ENCODE measurements at regions not wholly inside any gene's neighbourhood (a gene's known extent, or its start where the extent isn't known, plus 50 kb on each side); places are given as distances from the start of the nearest gene placed in this dataset.
"Not testable (repeated sequence)": the region's sequence is repeated elsewhere in the genome, so short reads cannot be mapped to it uniquely, and the experiment has no call there.

GRCh38 chr7:4319280-4319679 is 362.8 kb upstream of the FOXK1 start:
- DNase-seq (ENCODE audit: low read depth) = no peak

GRCh38 chr7:4325732-4326131 is 356.4 kb upstream of the FOXK1 start:
- no peak for DNase-seq (ENCODE audit: low read depth)

GRCh38 chr7:4331711-4332110 is 350.4 kb upstream of the FOXK1 start:
- DNase-seq (ENCODE audit: low read depth) = no peak

GRCh38 chr7:4338556-4338955 is 343.5 kb upstream of the FOXK1 start:
- DNase-seq (ENCODE audit: low read depth) = no peak

GRCh38 chr7:4343272-4344247 is 338.5 kb upstream of the FOXK1 start:
- DNase-seq (ENCODE audit: low read depth) = no peak

GRCh38 chr7:4345004-4345403 is 337.1 kb upstream of the FOXK1 start:
- no peak for DNase-seq (ENCODE audit: low read depth)

- DNase-seq (ENCODE audit: low read depth) = no peak
Measured at GRCh38 chr7:4352069-4352468, 330.0 kb upstream of the FOXK1 start.

- no peak for DNase-seq (ENCODE audit: low read depth)
Measured at GRCh38 chr7:4361774-4362173, 320.3 kb upstream of the FOXK1 start.

GRCh38 chr7:4383584-4383983 is 298.5 kb upstream of the FOXK1 start:
- DNase-seq (ENCODE audit: low read depth) = no peak

- DNase-seq (ENCODE audit: low read depth) = no peak
Measured at GRCh38 chr7:4386190-4386589, 295.9 kb upstream of the FOXK1 start.

- DNase-seq (ENCODE audit: low read depth) = not testable (repeated sequence)
Measured at GRCh38 chr7:4391103-4391502, 291.0 kb upstream of the FOXK1 start.

GRCh38 chr7:4394736-4395135 is 287.4 kb upstream of the FOXK1 start:
- DNase-seq (ENCODE audit: low read depth) = no peak

- DNase-seq (ENCODE audit: low read depth) = no peak
Measured at GRCh38 chr7:4399121-4399520, 283.0 kb upstream of the FOXK1 start.

GRCh38 chr7:4399596-4399995 is 282.5 kb upstream of the FOXK1 start:
- DNase-seq (ENCODE audit: low read depth) = no peak

GRCh38 chr7:4406288-4407058 is 275.6 kb upstream of the FOXK1 start:
- DNase-seq (ENCODE audit: low read depth) = no peak

- DNase-seq (ENCODE audit: low read depth) = no peak
Measured at GRCh38 chr7:4409946-4410345, 272.1 kb upstream of the FOXK1 start.

- no peak for DNase-seq (ENCODE audit: low read depth)
Measured at GRCh38 chr7:4416396-4417056, 265.6 kb upstream of the FOXK1 start.

GRCh38 chr7:4428526-4428925 is 253.6 kb upstream of the FOXK1 start:
- DNase-seq (ENCODE audit: low read depth) = no peak

- no peak for DNase-seq (ENCODE audit: low read depth)
Measured at GRCh38 chr7:4430227-4430626, 251.9 kb upstream of the FOXK1 start.

- no peak for DNase-seq (ENCODE audit: low read depth)
Measured at GRCh38 chr7:4434306-4434705, 247.8 kb upstream of the FOXK1 start.

- no peak for DNase-seq (ENCODE audit: low read depth)
Measured at GRCh38 chr7:4436361-4436895, 245.7 kb upstream of the FOXK1 start.

GRCh38 chr7:4436936-4437335 is 245.2 kb upstream of the FOXK1 start:
- DNase-seq (ENCODE audit: low read depth) = no peak

All from iris pigment epithelial cell (primary cell).